ENCODE measurements at regions not wholly inside any gene's neighbourhood (a gene's known extent, or its start where the extent isn't known, plus 50 kb on each side); places are given as distances from the start of the nearest gene placed in this dataset.

DNA sequence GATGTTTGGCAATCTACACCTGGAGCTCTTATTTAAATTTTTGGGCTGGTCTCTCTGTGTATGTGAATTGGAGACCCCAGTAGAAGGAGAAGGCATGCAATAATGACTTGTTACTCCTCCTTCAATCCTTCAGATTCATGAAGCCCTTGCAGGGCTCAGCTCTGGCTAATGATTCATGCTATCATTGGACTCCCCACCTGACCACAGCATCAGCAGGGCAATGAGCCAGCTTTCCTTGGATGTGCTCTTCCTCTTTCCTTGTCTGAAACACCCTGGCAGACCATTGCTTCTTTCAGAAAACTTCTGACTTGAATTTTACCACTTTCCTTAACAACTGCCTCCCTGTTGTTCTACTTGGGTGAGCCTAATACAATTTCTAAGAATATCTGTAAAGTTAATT, 1019.2 kb downstream of the AACS start:
- DNase-seq (ENCODE audit: low read depth in 2 of 2), result no peak

DNA sequence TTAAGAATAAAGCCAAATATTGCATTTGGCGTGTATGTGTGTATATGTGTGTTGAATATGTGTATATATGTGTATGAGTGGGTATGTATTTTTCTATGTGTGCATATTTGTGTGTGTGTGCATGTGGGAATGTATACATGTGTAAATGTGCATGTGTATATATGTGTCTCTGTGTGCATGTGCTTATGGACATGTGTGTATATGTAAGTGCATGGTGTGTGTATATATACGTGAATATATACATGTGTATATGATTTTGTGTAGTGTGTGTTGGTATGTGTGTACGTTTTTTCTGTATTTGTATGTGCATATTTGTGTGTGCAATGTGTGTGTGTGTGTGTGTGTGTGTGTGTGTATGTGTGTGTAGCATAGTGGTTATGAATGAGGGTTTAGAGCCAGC, 1021.0 kb downstream of the AACS start:
- no peak for DNase-seq (ENCODE audit: low read depth in 2 of 2)

DNA sequence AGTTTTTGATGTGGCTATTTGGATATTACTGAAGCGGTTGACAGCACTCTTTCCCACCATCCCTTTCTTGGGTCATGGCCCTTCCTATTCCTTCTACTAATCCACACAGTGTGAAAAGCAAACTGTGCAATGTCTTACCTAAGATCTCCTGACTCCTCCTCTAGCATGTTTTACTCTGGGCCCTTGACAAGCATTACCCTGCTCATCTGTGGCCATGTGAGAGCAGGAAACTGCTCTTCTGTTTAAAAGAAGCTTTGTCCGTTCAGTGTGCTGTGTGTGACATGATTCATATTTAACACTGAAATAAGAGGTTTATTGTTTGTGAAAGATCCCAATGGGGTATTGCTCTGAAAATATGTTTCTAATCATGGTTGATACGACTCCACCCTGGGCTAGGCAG, 1022.5 kb downstream of the AACS start:
- DNase-seq (ENCODE audit: low read depth in 2 of 2), result no peak

DNA sequence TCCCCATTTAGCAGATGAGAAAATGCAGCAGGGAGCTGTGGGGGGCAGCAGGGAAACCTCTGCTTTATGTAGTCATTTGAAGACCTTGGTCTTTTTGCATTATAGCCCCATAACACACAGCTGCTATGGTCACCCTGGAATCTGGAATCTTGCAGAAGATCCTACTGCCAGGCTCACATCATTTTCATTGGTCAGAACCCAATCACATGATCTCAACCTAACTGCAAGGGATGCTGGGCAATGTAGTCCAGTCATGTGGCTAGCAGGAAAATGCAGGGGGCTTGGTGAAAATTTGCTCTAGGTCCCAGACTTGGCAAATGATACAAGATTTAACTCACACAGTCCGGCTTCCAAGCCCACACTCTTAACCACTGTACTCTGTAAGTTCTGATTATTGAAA, 1028.7 kb downstream of the AACS start:
- no peak for DNase-seq (ENCODE audit: low read depth in 2 of 2)

DNA sequence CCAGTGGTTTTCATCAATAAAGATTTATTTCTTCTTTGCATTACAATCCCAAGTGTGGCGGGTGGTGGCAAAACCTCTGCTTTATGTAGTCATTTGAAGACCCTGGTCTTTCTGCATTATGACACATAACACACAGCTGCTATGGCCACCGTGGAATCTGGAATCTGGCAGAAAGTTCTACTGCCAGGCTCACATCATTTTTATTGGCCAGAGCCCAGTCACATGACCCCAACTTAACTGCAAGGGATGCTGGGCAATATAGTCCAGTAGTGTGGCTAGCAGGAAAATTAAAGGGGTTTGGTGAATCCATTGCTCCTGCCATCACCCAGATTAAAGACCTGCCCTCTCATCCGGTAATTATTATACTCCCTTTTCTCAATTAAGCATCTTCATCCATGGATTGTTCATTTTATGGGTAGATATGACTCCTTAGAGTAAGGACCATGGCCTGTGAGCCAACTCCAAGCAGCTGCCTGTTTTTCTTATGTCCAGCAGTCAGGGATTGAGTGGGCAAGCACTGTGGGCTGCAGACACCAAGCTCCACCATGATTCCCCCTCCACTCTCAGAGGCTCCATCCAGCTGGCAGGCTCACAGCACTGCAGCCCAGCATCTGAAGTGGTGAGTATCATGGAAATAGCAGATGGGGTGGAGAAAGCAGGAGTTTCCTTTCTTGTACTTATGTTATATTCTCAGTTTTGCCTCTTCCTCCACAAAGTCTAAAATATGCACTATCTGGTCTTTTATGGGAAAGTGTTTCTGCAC, 1030.7 kb downstream of the AACS start:
- no peak for DNase-seq (ENCODE audit: low read depth in 2 of 2)

DNA sequence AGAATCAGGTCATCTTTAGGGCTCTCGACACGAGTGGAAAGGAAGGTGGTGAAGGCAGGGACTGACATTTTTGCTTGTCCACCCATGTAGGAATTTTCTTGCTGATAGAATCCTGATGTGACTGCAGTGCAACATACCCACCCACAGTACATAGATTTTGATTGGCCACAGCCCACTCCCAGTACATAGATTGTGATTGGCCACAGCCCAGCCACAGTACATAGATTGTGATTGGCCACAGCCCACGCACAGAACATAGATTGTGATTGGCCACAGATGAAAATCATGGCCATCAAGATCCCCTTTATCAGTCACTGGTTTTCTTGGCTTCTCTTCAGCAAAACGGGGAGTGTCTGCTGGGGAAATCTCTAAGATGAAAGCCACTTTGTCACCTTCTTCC, 1041.5 kb downstream of the AACS start:
- no peak for DNase-seq (ENCODE audit: low read depth in 2 of 2)

DNA sequence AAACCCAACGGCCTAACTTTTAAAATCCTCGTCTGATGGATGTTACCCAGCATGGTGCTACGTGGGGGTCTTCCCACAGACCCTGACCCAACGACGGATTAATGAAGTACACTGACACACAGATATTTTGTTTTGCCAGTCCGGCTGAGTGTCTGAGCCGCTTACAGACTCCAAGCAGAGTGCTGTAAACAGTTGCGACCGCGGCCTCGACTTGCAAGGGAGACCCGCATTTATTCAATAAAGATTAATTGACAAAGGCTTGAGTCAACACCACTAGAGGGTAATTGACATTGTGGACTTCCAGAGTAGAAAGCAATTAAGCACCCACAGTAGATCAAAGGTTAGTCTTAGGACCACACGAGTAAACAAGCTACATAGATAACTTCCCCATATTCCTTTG, 1042.4 kb downstream of the AACS start:
- no peak for DNase-seq (ENCODE audit: low read depth in 2 of 2)

DNA sequence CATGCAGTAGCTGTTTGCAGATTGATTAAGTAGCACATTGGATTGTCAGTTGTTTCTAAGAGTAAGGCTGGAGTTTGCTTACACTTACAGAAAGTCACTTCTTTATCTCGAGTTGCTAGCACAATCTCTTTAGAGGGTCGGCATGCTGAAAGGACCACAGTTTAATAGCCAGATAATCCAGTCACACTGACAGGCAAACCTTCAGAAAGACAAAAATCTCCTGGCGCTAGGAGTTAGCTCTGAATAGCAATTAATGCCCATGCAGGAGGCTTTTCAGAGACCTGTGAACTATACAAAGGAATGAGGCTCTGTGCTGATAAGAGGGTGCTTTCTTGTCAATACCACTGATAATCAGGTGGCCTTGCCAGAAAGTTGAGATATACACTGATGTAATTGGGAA, 1043.0 kb downstream of the AACS start:
- no peak for DNase-seq (ENCODE audit: low read depth in 2 of 2)

DNA sequence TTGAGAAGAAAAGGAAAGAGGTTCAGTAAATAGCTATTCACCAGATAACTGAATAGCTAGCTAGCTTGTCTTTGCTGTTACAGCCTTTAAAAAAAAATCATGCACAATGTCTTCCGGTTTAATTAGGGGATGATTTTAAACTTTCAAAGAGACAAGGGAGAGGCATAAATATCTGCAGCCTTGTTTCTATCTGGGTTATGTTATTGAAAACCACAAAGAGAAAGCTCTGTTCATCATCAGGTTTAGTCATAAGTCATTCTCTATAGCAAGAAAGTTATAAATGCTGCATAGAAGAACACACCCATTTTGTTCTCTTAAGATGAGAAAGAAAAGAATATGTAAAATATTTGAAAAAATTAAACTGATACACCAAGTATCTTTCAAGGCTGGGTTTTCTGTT, 1046.9 kb downstream of the AACS start:
- DNase-seq (ENCODE audit: low read depth in 2 of 2), result no peak

DNA sequence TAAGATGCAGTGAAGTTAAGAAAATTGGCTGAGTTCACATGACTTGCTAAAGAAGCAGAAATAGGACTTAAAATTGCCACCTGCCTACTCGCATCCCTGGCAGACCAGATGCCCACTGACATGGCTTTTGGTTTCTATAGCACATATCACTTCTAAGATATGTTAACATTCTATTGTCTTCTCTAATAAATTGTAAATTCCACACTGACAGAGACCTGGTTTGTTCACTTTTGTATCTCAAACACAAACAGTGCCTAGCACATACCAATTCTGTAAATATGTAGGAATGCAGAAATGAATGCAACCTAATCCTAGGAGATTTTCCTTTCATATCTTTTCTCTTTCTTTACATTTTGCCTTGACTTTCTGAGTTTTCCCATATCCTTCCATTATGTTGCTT, 1047.6 kb downstream of the AACS start:
- DNase-seq (ENCODE audit: low read depth in 2 of 2), result no peak

DNA sequence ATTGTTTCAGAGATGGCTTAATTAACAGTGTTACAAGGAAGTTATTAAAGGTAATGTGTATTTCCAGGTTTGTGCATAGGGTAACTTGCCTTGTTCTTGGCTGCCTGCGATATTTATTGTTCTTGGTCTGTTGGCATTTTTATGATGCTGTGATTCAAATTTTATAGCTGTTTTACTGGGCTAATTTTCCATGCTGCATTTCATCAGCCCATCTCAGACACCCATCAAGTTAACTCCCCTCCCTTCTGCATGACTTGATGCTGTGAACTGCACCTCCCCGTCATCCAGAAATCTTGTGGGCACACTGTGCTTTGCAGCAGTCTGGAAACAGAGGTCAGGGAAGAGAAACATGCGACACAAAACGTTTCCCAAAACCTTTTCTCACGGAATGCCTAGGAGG, 1049.2 kb downstream of the AACS start:
- DNase-seq (ENCODE audit: low read depth in 2 of 2), result no peak

DNA sequence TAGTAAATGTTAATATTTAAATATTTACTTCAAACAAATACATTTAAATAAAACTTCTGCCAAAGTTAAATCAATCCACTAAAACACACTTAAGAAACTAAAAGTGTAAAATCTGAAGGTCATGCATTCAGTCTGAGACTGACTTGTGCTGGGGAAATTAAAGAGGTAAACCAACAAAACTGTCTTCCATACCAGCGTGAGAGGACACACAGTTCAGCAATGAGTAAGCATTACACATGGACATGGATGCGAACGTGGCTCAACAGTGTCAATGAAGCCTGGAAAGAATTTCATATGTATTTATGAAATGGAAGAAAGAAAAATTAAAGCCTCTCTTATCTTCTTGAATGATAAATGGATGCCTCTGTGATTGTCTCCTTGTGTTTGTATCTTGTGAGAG, 1052.3 kb downstream of the AACS start:
- DNase-seq (ENCODE audit: low read depth in 2 of 2), result no peak

DNA sequence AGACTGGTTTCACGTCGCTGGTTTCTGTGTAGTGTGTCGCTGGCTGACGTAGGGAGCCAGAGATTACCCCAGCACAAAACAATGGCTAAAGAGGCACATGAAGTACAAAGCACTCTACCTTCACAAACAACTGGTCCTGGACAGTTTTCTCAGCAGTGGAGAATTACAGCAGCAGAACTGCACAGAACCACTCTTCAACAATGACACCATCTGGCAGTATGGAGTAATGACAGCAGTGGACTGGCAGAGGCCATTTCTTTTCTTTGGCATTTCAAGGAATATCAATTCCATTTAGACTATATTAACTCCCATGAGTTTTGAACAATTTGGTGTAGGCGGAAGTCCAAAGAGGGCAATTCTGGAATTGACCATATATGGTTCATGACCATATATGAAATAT, 1074.1 kb downstream of the AACS start:
- DNase-seq (ENCODE audit: low read depth in 2 of 2), result no peak

DNA sequence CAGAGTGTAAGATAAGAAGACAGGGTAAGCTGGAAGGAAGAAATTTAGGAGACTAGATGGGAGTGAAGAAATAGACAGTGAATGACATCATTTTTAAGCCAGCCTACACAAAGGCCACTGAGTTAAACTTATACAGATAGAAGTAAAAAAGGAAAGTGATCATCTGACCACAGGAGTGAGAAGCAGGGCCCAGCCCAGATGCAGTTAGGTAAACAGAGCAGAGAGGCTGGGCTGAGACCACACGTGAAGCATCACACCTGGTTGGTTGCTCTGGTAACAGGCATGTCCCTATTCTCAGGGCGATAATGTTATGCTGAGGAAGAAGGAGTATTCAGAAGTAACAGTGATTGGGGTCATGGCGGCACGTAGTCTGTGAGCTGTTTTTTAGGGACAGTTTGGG, 1079.4 kb downstream of the AACS start:
- DNase-seq (ENCODE audit: low read depth in 2 of 2), result no peak

DNA sequence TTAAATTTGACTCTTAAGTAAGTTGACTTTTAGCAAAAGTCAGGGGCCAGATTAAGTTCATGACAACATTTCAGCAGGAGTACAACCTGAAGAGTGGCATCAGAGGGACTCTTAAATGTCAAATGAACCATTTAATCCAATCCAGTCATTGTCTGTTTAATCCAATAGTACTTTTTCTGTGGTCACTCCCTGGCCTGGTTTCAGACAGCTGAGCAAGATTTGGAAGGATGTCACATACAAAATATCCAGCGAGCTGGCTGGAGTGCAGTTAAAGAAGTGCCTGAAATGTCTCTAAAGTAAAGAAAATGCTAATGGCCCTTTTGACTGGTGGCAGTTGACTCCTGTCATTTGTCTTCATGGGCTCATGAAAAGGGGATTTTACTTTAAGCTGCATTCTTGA, 1082.1 kb downstream of the AACS start:
- no peak for DNase-seq (ENCODE audit: low read depth in 2 of 2)

DNA sequence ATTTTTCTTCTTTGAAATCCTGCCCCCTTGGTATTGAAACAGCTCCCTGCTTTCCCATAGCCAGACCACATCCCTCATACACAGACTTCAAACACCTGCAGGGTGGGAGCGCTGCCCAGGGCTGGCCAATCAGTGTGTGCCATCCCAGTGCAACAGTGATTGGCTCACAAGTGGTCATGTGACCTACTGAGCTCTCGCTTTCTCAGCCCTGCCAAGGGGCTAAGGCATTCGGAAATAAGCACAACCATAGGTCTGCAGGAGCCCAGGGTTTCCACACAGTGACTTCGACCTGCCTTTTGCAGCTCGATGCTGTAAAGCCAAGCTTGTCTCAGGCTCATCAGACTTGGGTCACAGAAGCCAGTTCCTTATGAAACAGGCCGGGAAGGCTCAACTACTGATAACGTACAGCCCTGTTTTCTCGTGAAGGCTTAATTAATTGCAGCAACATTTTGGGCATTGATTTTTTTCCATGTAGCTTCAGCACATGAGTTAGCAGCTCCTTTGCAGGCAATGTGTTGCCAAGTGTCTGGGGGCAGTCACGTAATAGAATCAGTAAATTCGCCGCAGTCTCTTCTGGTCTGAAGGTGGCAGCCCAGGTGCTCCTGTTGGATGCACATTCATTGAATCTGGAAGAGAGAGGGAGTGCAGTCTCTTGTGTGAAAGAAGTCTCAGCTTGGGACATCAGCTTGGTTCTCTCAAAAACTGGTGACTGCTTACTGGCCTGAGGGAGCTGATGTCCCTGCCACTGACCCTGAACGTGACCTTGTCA, 1091.8 kb downstream of the AACS start:
- no peak for DNase-seq (ENCODE audit: low read depth in 2 of 2)

DNA sequence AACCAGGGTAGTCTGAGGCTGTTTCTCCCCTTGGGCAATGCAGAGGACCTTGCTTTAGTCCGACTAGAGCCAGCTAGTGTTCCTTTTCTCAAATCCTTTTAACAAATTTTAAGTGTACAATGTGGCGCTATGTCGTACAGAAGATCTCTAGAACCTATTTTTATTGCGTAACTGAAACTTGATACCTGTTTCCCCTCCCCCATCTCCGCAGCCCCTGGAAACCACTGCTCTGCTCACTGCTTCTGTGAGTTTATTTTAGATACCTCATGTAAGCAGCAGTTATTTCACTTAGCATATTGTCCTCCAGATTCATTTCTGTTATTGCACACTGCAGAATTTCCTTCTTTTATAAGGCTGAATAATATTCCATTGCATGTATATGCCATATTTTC, 1092.3 kb downstream of the AACS start:
- no peak for DNase-seq (ENCODE audit: low read depth in 2 of 2)

DNA sequence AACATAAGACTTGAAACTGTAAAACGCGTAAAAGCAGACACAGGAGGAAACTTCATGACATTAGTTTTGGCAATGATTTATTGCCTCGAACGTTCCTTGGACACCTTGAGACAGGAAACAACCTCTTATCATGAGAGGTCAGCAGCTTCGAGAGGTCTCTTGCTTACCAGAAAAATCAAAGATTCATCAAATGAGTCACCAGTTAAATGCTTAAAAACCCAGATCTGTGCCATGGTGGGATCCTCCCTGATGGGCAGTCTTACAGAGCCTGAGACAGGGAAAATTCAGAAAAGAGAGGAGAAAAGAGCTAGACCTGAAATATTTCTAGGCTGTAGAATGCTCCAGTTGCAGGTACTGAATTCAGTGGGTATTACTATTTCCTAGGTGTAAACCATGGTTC, 1093.9 kb downstream of the AACS start:
- DNase-seq (ENCODE audit: low read depth in 2 of 2), result no peak

DNA sequence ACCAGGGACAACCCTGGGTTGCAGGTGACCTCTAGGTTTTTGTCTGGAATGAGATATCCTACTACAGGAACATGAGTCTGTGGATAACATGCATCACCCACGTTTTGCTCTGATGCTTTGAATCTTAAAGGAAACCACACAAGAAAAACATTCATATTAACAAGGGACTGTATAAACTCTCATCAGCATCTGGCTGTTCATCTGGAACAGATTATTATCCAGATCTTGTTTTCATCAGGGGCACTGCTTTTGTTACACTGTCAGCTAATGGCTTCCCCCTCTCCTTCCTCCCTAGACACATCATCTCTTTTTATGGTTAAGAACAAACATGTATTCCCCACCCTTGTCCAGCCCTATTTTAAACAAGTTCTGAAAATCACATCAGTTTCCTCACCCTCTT, 1095.7 kb downstream of the AACS start:
- no peak for DNase-seq (ENCODE audit: low read depth in 2 of 2)

DNA sequence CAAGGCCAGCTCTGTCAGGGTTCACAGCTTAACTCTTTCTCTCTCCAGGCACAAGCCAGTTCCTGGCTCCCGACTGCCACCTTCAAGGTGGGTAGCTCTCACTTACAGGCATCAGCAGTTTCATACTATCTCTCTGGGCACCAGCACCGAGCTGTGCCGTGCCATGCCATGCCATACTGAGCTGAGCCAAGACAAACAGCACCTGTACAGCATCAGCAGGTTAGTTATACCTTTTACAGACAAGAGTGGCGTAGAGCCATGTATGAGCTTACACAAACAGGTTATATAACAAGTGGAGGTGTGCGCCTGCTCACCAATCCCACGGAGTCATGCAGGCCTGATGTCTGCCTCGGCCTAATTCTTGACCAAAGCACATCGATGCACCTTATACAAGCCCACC, 1098.7 kb downstream of the AACS start:
- no peak for DNase-seq (ENCODE audit: low read depth in 2 of 2)

DNA sequence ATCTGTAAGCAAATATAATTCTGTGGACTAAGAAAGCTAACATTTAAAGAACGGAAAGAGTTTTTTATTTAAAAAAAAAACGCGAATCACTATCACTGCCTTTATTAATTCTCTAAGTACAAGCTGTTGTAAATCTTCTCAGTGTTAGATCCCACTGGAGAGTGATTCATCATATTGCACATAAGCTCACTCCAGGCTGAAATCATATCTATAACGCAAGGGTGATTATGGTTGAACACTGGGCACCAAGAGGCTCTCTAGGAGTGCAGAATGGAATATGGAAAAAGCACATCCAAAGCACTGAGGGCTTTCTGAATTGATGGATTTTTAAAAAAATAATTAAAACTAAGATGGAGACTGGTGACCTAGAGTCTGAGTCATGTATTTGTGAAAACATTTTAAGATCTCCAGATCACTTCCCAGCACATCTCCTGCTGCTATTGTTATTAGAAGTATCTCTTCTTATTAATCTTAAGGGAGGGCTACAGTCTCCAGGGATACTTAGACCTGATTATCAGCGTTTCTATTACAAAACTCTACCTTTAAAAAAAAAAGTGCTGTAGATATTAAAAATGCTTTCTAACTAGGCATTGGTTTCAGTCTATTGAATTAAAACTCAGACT, 1106.8 kb downstream of the AACS start:
- no peak for DNase-seq (ENCODE audit: low read depth in 2 of 2)

DNA sequence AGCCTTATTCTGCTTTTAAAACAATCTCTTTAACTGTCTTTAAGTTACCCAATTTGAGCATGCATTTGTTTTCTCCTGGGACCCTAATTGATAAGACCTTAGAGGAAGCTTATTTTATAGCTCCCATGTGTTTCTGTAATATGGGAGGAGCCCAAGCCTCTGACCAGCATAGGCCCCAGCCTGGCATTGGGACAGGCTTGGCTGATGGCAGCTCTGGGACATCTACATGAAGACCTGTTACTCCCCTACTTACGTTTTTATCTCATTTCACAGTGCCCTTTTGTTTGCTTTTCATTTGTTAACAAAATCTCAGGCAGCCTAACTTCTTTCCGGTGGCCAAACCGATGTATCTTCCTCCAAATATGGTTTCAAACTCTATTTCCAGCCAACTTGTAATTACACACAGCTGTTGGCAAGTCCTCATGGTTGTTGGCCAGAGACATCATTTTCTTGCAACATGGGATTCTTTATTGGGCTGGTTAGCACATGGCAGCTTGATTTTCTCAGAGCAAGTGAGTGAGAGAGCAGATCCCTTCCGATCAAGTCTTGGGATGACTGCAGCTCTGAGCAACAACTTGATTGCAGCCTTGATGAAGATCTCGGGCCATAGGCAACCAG, 1117.5 kb downstream of the AACS start:
- DNase-seq (ENCODE audit: low read depth in 2 of 2), result no peak

DNA sequence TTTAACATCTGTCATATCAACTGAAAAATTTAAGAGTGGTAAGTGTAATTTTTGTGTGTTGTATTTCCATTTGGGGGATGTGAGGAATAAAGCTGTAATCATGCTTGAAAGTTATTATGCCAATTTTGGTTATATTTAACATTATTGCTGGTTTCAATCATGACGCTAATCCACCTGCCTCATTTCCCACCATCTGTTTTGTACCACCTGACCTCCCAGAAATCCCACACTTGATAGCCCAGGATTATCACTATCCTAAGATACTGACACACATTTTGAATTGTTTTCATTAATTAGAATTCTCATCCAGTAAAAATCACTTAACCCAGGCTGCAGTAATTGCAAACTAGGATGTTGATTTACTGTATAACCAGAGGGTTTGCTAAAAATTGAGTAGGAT, 1119.8 kb downstream of the AACS start:
- no peak for DNase-seq (ENCODE audit: low read depth in 2 of 2)

All from stimulated activated CD8-positive, alpha-beta memory T cell treated with anti-CD3 and anti-CD28 coated beads, Interleukin-2, amount 100 ng/mL, for 48 hours (primary cell).